ENCODE measurements at regions not wholly inside any gene's neighbourhood (a gene's known extent, or its start where the extent isn't known, plus 50 kb on each side); places are given as distances from the start of the nearest gene placed in this dataset.

DNA sequence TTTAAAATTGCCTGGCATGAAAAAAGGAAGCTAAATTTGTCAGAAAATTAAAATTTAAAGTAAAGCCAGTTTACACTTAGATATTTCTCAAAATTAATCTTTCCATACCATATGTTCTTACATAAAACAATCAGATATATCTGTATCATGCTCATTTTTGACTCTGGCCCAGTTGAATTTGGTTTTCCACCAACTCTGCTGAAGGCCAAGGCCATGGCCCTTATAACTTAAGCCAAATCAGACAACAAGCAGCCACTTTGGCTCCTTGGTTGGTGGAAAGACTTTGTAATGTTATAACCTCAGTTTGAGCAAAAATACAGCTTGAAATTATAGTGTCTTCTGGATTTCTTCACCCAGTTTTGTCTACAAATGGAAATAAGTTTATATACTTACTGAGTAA, 97.3 kb downstream of the CENPW start:
- H3K9me3 Mint-ChIP-seq = no peaks in the 10 kb centered on the region
- no peak for DNase-seq (ENCODE audit: low spot score)
- no peaks in the 10 kb centered on the region for H3K4me1 ChIP-seq
- H3K36me3 ChIP-seq = no peaks in the 10 kb centered on the region
- H3K4me3 Mint-ChIP-seq = no peak overlapping the region
- H4K20me1 ChIP-seq (ENCODE audit: low read depth) = no peaks in the 10 kb centered on the region
- H3K36me3 Mint-ChIP-seq = peaks cover 3% of the 10 kb centered on the region
- no peaks in the 10 kb centered on the region for H3F3A ChIP-seq (ENCODE audit: low read depth)
- no peaks in the 10 kb centered on the region for H3K27me3 ChIP-seq
- H3K79me2 ChIP-seq (ENCODE audit: low read depth) = no peaks in the 10 kb centered on the region
- H3K4me1 Mint-ChIP-seq = no peaks in the 10 kb centered on the region
- H3K27ac Mint-ChIP-seq = no peak overlapping the region
- H3K9me3 ChIP-seq (ENCODE audit: low read depth) = no peaks in the 10 kb centered on the region
- H3K27ac ChIP-seq = no peak overlapping the region
- no peak overlapping the region for H2AFZ ChIP-seq (replicated peaks)
- H3K27me3 Mint-ChIP-seq (ENCODE audit: insufficient read depth, low read depth) = no peaks in the 10 kb centered on the region
- no peak for TF ChIP-seq EZH2 (IDR thresholded peaks at IDR 0.05)
- no peak for TF ChIP-seq EZH2phosphoT487 (IDR thresholded peaks at IDR 0.05)
- no peak overlapping the region for H3K9ac ChIP-seq
- H3K4me3 ChIP-seq = no peak overlapping the region
- no peak overlapping the region for H3K4me2 ChIP-seq

DNA sequence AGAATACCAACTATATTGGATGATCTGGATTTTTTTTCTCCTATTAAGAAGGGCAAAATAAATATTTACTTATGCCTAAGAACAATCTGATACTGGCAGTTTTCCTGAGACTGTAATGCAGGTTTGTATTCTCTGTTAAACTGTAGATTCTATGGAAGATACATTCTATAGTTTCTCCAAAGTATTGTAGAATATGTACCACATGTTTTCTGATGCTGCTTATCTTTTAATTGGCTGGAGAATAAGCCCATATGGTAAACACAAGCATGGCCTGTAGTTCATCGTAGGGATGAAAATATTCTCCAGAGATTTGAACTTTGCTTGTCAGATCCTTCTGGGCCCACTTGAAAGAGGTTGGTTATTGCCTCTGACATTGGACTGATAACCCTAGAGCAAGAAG, 99.1 kb downstream of the CENPW start:
- no peak overlapping the region for H3K27ac Mint-ChIP-seq
- Histone ChIP-seq H3K36me3 (no peaks in the 10 kb centered on the region), H3K4me3 (no peak overlapping the region), H3F3A (ENCODE audit: low read depth) (no peaks in the 10 kb centered on the region), H3K27ac (no peak overlapping the region), H3K27me3 (no peaks in the 10 kb centered on the region), H3K4me1 (no peaks in the 10 kb centered on the region), H3K4me2 (no peak overlapping the region), H3K9me3 (ENCODE audit: low read depth) (no peaks in the 10 kb centered on the region), H2AFZ (replicated peaks) (no peak overlapping the region), H4K20me1 (ENCODE audit: low read depth) (no peaks in the 10 kb centered on the region), H3K9ac (no peak overlapping the region), H3K79me2 (ENCODE audit: low read depth) (no peaks in the 10 kb centered on the region)
- peaks cover 5% of the 10 kb centered on the region for H3K36me3 Mint-ChIP-seq
- no peaks in the 10 kb centered on the region for H3K27me3 Mint-ChIP-seq (ENCODE audit: insufficient read depth, low read depth)
- no peak for TF ChIP-seq EZH2 (IDR thresholded peaks at IDR 0.05)
- TF ChIP-seq CTCF (IDR thresholded peaks at IDR 0.05) = no peak
- no peak for TF ChIP-seq EZH2phosphoT487 (IDR thresholded peaks at IDR 0.05)
- DNase-seq (ENCODE audit: low spot score) = no peak
- H3K4me3 Mint-ChIP-seq = no peak overlapping the region
- peaks cover 3% of the 10 kb centered on the region for H3K4me1 Mint-ChIP-seq
- H3K9me3 Mint-ChIP-seq = peaks cover 3% of the 10 kb centered on the region

DNA sequence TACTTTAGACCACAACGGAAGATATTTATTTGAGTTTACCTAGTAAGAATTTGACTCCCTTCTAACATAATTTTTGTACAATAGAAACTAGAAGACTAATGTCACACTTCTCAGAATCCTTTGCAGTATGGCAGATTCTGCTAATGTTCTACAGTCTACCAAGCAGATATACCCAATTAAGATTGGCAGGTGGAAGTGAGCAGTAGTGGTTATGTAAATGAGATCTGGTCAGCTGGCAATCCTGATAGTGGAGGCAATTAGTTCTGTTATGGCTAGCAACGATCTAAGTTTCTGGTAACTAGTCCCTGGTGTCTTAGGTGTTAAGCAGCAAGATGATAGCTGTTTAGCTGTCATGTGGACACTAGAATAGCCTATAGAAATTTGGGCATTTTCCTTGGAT, 101.0 kb downstream of the CENPW start:
- Histone ChIP-seq H3K79me2 (ENCODE audit: low read depth) (no peaks in the 10 kb centered on the region), H3K4me3 (no peak overlapping the region), H3F3A (ENCODE audit: low read depth) (no peaks in the 10 kb centered on the region), H3K9ac (no peak overlapping the region), H3K36me3 (no peaks in the 10 kb centered on the region), H2AFZ (replicated peaks) (no peak overlapping the region), H3K9me3 (ENCODE audit: low read depth) (no peaks in the 10 kb centered on the region), H3K4me1 (peaks cover 16% of the 10 kb centered on the region), H4K20me1 (ENCODE audit: low read depth) (no peaks in the 10 kb centered on the region), H3K27ac (no peak overlapping the region), H3K4me2 (no peak overlapping the region), H3K27me3 (no peaks in the 10 kb centered on the region)
- Mint-ChIP-seq H3K36me3 (peaks cover 5% of the 10 kb centered on the region), H3K9me3 (peaks cover 3% of the 10 kb centered on the region), H3K27ac (no peak overlapping the region), H3K4me1 (peaks cover 15% of the 10 kb centered on the region), H3K27me3 (ENCODE audit: insufficient read depth, low read depth) (no peaks in the 10 kb centered on the region), H3K4me3 (no peak overlapping the region)
- no peak for DNase-seq (ENCODE audit: low spot score)
- TF ChIP-seq EZH2phosphoT487 (IDR thresholded peaks at IDR 0.05) = no peak

DNA sequence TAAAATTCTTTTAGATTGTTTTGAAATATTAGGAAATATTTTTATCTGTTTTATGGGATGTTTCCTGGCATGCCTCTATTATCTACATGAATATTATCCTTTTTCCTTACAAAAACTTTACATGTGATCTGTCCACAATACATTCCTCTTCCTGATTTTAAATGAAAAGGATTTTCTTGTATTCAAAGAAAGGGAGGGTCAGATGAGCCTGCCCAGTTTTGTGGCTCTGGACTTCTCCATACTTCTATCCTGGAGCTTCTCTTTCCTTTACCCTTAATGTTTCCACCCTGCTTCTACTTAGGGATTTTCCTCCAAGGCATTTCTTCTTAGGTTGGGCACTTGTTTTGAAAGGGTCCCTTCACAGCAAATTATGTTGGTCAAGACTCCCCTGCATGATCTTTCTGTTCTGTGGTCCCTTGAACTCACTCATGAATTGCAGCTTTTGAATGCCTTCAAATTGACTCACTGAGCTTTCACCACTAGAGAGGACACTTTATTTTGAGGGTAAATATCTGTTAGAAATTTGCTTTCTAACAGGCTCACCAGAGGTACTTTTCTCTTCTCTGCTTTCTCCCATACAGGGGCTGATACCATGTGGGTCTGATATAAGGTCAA, 104.9 kb downstream of the CENPW start:
- peak overlapping the region; percentile 65 for H2AFZ ChIP-seq (replicated peaks)
- peaks cover 3% of the 10 kb centered on the region for H3K9me3 Mint-ChIP-seq
- peaks cover 7% of the 10 kb centered on the region for H3K36me3 Mint-ChIP-seq
- no peaks in the 10 kb centered on the region for H3K79me2 ChIP-seq (ENCODE audit: low read depth)
- TF ChIP-seq EZH2 (IDR thresholded peaks at IDR 0.05) = no peak
- no peak for TF ChIP-seq EZH2phosphoT487 (IDR thresholded peaks at IDR 0.05)
- TF ChIP-seq CTCF (IDR thresholded peaks at IDR 0.05) = no peak
- H3F3A ChIP-seq (ENCODE audit: low read depth) = no peaks in the 10 kb centered on the region
- peak overlapping the region; percentile 69 for H3K27ac ChIP-seq
- H3K27me3 Mint-ChIP-seq (ENCODE audit: insufficient read depth, low read depth) = no peaks in the 10 kb centered on the region
- H3K4me3 ChIP-seq = no peak overlapping the region
- H3K4me3 Mint-ChIP-seq = no peak overlapping the region
- no peak for DNase-seq (ENCODE audit: low spot score)
- no peaks in the 10 kb centered on the region for H4K20me1 ChIP-seq (ENCODE audit: low read depth)
- no peaks in the 10 kb centered on the region for H3K9me3 ChIP-seq (ENCODE audit: low read depth)
- H3K36me3 ChIP-seq = no peaks in the 10 kb centered on the region
- no peak overlapping the region for H3K9ac ChIP-seq
- H3K4me2 ChIP-seq = peak overlapping the region; percentile 29
- peak overlapping the region; percentile 50 for H3K27ac Mint-ChIP-seq
- peaks cover 28% of the 10 kb centered on the region for H3K4me1 ChIP-seq
- H3K4me1 Mint-ChIP-seq = peaks cover 25% of the 10 kb centered on the region
- H3K27me3 ChIP-seq = no peaks in the 10 kb centered on the region

Data from neural progenitor cell (in vitro differentiated cells).